ENCODE measurements at regions not wholly inside any gene's neighbourhood (a gene's known extent, or its start where the extent isn't known, plus 50 kb on each side); places are given as distances from the start of the nearest gene placed in this dataset.

DNA sequence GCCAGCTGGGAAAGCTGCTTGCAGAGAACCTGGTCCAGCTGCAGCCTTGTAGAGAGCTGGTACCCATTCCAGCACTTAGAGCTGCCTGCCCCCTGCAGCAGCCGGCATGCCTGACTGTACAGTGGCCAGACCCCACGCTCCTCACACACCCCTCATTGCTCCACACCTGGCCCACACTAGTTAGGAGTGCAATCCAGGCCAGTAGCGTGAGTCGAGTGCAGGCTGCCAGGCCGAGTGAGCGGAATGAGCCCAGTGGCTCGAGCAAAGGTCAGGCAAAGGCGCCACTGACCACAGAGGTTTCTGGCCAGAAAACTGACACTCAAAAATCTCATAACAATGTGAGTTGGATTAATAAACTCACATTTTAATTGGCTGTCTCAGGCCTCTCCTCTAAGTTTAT, 921.7 kb upstream of the KCND2 start:
- POLR2A ChIA-PET (ENCODE audit: low non-redundant PET), result no interaction called here
- H3K4me1 ChIP-seq (ENCODE audit: insufficient read depth, low read length, poor library complexity, severe bottlenecking), result no peaks in the 10 kb centered on the region
- no peak overlapping the region for H3K27ac ChIP-seq (ENCODE audit: low read depth, low read length, poor library complexity, severe bottlenecking)
- intact Hi-C loops (cut with micrococcal nuclease; ENCODE audit: unreplicated experiment), result no loop called here
- H3K27me3 ChIP-seq (replicated peaks; ENCODE audit: insufficient read depth, low read depth, low read length, poor library complexity), result no peaks in the 10 kb centered on the region
- CTCF ChIA-PET, result no interaction called here
- H3K9me3 ChIP-seq (ENCODE audit: low read depth, low read length, poor library complexity, severe bottlenecking), result no peaks in the 10 kb centered on the region
- BruUV-seq (replicated peaks), result no TSS peak
- no peak for DNase-seq (ENCODE audit: low spot score)
- no peak overlapping the region for H3K4me3 ChIP-seq (ENCODE audit: low read depth, low read length, poor library complexity, severe bottlenecking)
- H3K36me3 ChIP-seq (ENCODE audit: insufficient read depth, low read length, poor library complexity, severe bottlenecking), result no peaks in the 10 kb centered on the region
- TF ChIP-seq, protein P1, sequence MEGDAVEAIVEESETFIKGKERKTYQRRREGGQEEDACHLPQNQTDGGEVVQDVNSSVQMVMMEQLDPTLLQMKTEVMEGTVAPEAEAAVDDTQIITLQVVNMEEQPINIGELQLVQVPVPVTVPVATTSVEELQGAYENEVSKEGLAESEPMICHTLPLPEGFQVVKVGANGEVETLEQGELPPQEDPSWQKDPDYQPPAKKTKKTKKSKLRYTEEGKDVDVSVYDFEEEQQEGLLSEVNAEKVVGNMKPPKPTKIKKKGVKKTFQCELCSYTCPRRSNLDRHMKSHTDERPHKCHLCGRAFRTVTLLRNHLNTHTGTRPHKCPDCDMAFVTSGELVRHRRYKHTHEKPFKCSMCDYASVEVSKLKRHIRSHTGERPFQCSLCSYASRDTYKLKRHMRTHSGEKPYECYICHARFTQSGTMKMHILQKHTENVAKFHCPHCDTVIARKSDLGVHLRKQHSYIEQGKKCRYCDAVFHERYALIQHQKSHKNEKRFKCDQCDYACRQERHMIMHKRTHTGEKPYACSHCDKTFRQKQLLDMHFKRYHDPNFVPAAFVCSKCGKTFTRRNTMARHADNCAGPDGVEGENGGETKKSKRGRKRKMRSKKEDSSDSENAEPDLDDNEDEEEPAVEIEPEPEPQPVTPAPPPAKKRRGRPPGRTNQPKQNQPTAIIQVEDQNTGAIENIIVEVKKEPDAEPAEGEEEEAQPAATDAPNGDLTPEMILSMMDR (conservative IDR thresholded peaks at IDR 0.05; ENCODE audit: low read depth, low read length), result no peak
- no peak for TF ChIP-seq EZH2 (IDR thresholded peaks at IDR 0.05; ENCODE audit: borderline replicate concordance, low read depth, low read length, poor library complexity, severe bottlenecking)

- no peak overlapping the region for H3K27ac ChIP-seq (ENCODE audit: low read depth, low read length, poor library complexity, severe bottlenecking)
- no TSS peak for BruUV-seq (replicated peaks)
- H3K4me1 ChIP-seq (ENCODE audit: insufficient read depth, low read length, poor library complexity, severe bottlenecking), result no peaks in the 10 kb centered on the region
- DNase-seq (ENCODE audit: low spot score), result no peak
- no peak overlapping the region for H3K4me3 ChIP-seq (ENCODE audit: low read depth, low read length, poor library complexity, severe bottlenecking)
- no peaks in the 10 kb centered on the region for H3K9me3 ChIP-seq (ENCODE audit: low read depth, low read length, poor library complexity, severe bottlenecking)
- no peaks in the 10 kb centered on the region for H3K36me3 ChIP-seq (ENCODE audit: insufficient read depth, low read length, poor library complexity, severe bottlenecking)
- intact Hi-C loops (cut with micrococcal nuclease; ENCODE audit: unreplicated experiment), result no loop called here
- CTCF ChIA-PET, result no interaction called here
- H3K27me3 ChIP-seq (replicated peaks; ENCODE audit: insufficient read depth, low read depth, low read length, poor library complexity), result no peaks in the 10 kb centered on the region
- POLR2A ChIA-PET (ENCODE audit: low non-redundant PET), result no interaction called here
- TF ChIP-seq, protein P1 (conservative IDR thresholded peaks at IDR 0.05; ENCODE audit: low read depth, low read length), result no peak
- no peak for TF ChIP-seq EZH2 (IDR thresholded peaks at IDR 0.05; ENCODE audit: borderline replicate concordance, low read depth, low read length, poor library complexity, severe bottlenecking)
Measured at GRCh38 chr7:119374436-119374835, 898.5 kb upstream of the KCND2 start.

GRCh38 chr7:119377861-119378260, 895.1 kb upstream of the KCND2 start:
- intact Hi-C loops (cut with micrococcal nuclease; ENCODE audit: unreplicated experiment), result no loop called here
- no peak for TF ChIP-seq EZH2 (IDR thresholded peaks at IDR 0.05; ENCODE audit: borderline replicate concordance, low read depth, low read length, poor library complexity, severe bottlenecking)
- TF ChIP-seq, protein P1 (conservative IDR thresholded peaks at IDR 0.05; ENCODE audit: low read depth, low read length), result no peak
- no peak overlapping the region for H3K4me3 ChIP-seq (ENCODE audit: low read depth, low read length, poor library complexity, severe bottlenecking)
- no peaks in the 10 kb centered on the region for H3K27me3 ChIP-seq (replicated peaks; ENCODE audit: insufficient read depth, low read depth, low read length, poor library complexity)
- no peaks in the 10 kb centered on the region for H3K9me3 ChIP-seq (ENCODE audit: low read depth, low read length, poor library complexity, severe bottlenecking)
- H3K36me3 ChIP-seq (ENCODE audit: insufficient read depth, low read length, poor library complexity, severe bottlenecking), result no peaks in the 10 kb centered on the region
- CTCF ChIA-PET, result no interaction called here
- POLR2A ChIA-PET (ENCODE audit: low non-redundant PET), result no interaction called here
- H3K4me1 ChIP-seq (ENCODE audit: insufficient read depth, low read length, poor library complexity, severe bottlenecking), result no peaks in the 10 kb centered on the region
- no peak overlapping the region for H3K27ac ChIP-seq (ENCODE audit: low read depth, low read length, poor library complexity, severe bottlenecking)
- BruUV-seq (replicated peaks), result no TSS peak
- no peak for DNase-seq (ENCODE audit: low spot score)

Measured in A673 (cell line).